Type B pancreatic cell (in vitro differentiated cells): ENCODE measurements at regions not wholly inside any gene's neighbourhood (a gene's known extent, or its start where the extent isn't known, plus 50 kb on each side); places are given as distances from the start of the nearest gene placed in this dataset.
"Not testable (repeated sequence)": the region's sequence is repeated elsewhere in the genome, so short reads cannot be mapped to it uniquely, and the experiment has no call there.

Source experiments
- DNase-seq: peaks from one replicate; pipeline ENCODE4 v3.0.0; 2021; ENCODE audit warnings: mixed read lengths; ENCODE audit not compliant: unreplicated experiment; ENCODE audit errors: extremely low spot score
- H3K27ac Mint-ChIP-seq: 2 replicates; pipeline ENCODE4 v1.8.0; 2021; ENCODE audit warnings: mild to moderate bottlenecking, mixed read lengths
- H3K27me3 Mint-ChIP-seq: 2 replicates; pipeline ENCODE4 v1.8.0; 2021; ENCODE audit warnings: mixed read lengths
- H3K36me3 Mint-ChIP-seq: 2 replicates; pipeline ENCODE4 v1.8.0; 2021; ENCODE audit warnings: mixed read lengths
- H3K4me1 Mint-ChIP-seq: one replicate; pipeline ENCODE4 v1.8.0; 2021; ENCODE audit warnings: mixed read lengths; ENCODE audit not compliant: unreplicated experiment
- H3K4me3 Mint-ChIP-seq: 2 replicates; pipeline ENCODE4 v1.8.0; 2021; ENCODE audit warnings: mild to moderate bottlenecking, mixed read lengths
- H3K9me3 Mint-ChIP-seq: 2 replicates; pipeline ENCODE4 v1.8.0; 2021; ENCODE audit warnings: mixed read lengths
- CTCF ChIP-seq: fragments of 200-600 bp; sonication (generic); conservative IDR thresholded peaks from 2 replicates; pipeline ENCODE4 v1.5.0; 2021; ENCODE audit warnings: antibody characterized with exemption, mild to moderate bottlenecking

- Mint-ChIP-seq H3K36me3 (no peaks in the 10 kb centered on the region), H3K27ac (peak overlapping the region; percentile 85), H3K27me3 (no peaks in the 10 kb centered on the region), H3K9me3 (no peaks in the 10 kb centered on the region), H3K4me3 (peak overlapping the region; percentile 56), H3K4me1 (peaks cover 3% of the 10 kb centered on the region)
- no peak for DNase-seq
- no peak for TF ChIP-seq CTCF
Measured at GRCh38 chr10:3635697-3636096, 149.3 kb downstream of the KLF6 start.

GRCh38 chr10:3635211-3635671 is 149.8 kb downstream of the KLF6 start:
- H3K4me1 Mint-ChIP-seq, result peaks cover 3% of the 10 kb centered on the region
- H3K36me3 Mint-ChIP-seq, result no peaks in the 10 kb centered on the region
- H3K9me3 Mint-ChIP-seq, result no peaks in the 10 kb centered on the region
- peak overlapping the region; percentile 85 for H3K27ac Mint-ChIP-seq
- no peak for TF ChIP-seq CTCF
- H3K27me3 Mint-ChIP-seq, result no peaks in the 10 kb centered on the region
- no peak for DNase-seq
- H3K4me3 Mint-ChIP-seq, result peak overlapping the region; percentile 9

GRCh38 chr10:3634646-3635045 is 150.4 kb downstream of the KLF6 start:
- DNase-seq, H3K27me3 Mint-ChIP-seq: not testable (repeated sequence)

GRCh38 chr10:3631701-3632330 is 153.2 kb downstream of the KLF6 start:
- H3K27ac Mint-ChIP-seq, result peak overlapping the region; percentile 17
- H3K9me3 Mint-ChIP-seq, result no peaks in the 10 kb centered on the region
- DNase-seq, result no peak
- H3K27me3 Mint-ChIP-seq, result no peaks in the 10 kb centered on the region
- no peak overlapping the region for H3K4me3 Mint-ChIP-seq
- no peak for TF ChIP-seq CTCF
- no peaks in the 10 kb centered on the region for H3K36me3 Mint-ChIP-seq
- peaks cover 3% of the 10 kb centered on the region for H3K4me1 Mint-ChIP-seq

More at GRCh38 chr10:3634646-3635045, 150.4 kb downstream of the KLF6 start:
- not testable (repeated sequence) for H3K4me1 Mint-ChIP-seq, H3K4me3 Mint-ChIP-seq, H3K36me3 Mint-ChIP-seq, H3K9me3 Mint-ChIP-seq
- peak overlapping the region; percentile 85 for H3K27ac Mint-ChIP-seq

GRCh38 chr10:3631291-3631690 is 153.7 kb downstream of the KLF6 start:
- Mint-ChIP-seq H3K27ac (no peak overlapping the region), H3K9me3 (no peaks in the 10 kb centered on the region)
- TF ChIP-seq CTCF, result no peak

GRCh38 chr10:3625959-3626751 is 158.9 kb downstream of the KLF6 start:
- no peak for TF ChIP-seq CTCF
- Mint-ChIP-seq H3K4me1 (no peaks in the 10 kb centered on the region), H3K4me3 (no peak overlapping the region), H3K27ac (no peak overlapping the region), H3K9me3 (no peaks in the 10 kb centered on the region), H3K27me3 (no peaks in the 10 kb centered on the region), H3K36me3 (no peaks in the 10 kb centered on the region)
- DNase-seq, result no peak

More at GRCh38 chr10:3631291-3631690, 153.7 kb downstream of the KLF6 start:
- Mint-ChIP-seq H3K27me3 (no peaks in the 10 kb centered on the region), H3K36me3 (no peaks in the 10 kb centered on the region), H3K4me3 (no peak overlapping the region), H3K4me1 (peaks cover 3% of the 10 kb centered on the region)
- no peak for DNase-seq
